ENCODE measurements at regions not wholly inside any gene's neighbourhood (a gene's known extent, or its start where the extent isn't known, plus 50 kb on each side); places are given as distances from the start of the nearest gene placed in this dataset.

- TF ChIP-seq POLR2A (IDR thresholded peaks at IDR 0.05): no peak
- no peak for TF ChIP-seq POLR2AphosphoS5 (IDR thresholded peaks at IDR 0.05)
- TF ChIP-seq CTCF (IDR thresholded peaks at IDR 0.05): no peak
- H3K27ac ChIP-seq: no peak overlapping the region
- H3K36me3 ChIP-seq: no peaks in the 10 kb centered on the region
- no peak overlapping the region for H3K4me3 ChIP-seq
- no peak for DNase-seq (ENCODE audit: low spot score)
- H3K4me1 ChIP-seq (replicated peaks): no peaks in the 10 kb centered on the region
- H3K27me3 ChIP-seq (replicated peaks; ENCODE audit: insufficient read depth): no peaks in the 10 kb centered on the region
- H3K9me3 ChIP-seq: no peaks in the 10 kb centered on the region
- 95% methylated on average over 23 of the region's 25 CpGs for WGBS
- intact Hi-C loops (cut with DNase I): no loop called here
These were observed 74.6 kb upstream of the OTOS start for GRCh38 chr2:240214790-240215675.

- no peak overlapping the region for H3K27ac ChIP-seq
- TF ChIP-seq POLR2A (IDR thresholded peaks at IDR 0.05) (no peak), CTCF (IDR thresholded peaks at IDR 0.05) (no peak)
- no peaks in the 10 kb centered on the region for H3K9me3 ChIP-seq
- no peaks in the 10 kb centered on the region for H3K27me3 ChIP-seq (replicated peaks; ENCODE audit: insufficient read depth)
- no peak for DNase-seq (ENCODE audit: low spot score)
- no peak overlapping the region for H3K4me3 ChIP-seq
- WGBS: 89% methylated on average over 8 of the region's 8 CpGs
- no peaks in the 10 kb centered on the region for H3K36me3 ChIP-seq
- intact Hi-C loops (cut with DNase I): no loop called here
- no peaks in the 10 kb centered on the region for H3K4me1 ChIP-seq (replicated peaks)
These were observed 75.2 kb upstream of the OTOS start for GRCh38 chr2:240215676-240216051.

GRCh38 chr2:240216167-240216566 is 75.7 kb upstream of the OTOS start:
- Histone ChIP-seq H3K4me1 (replicated peaks) (no peaks in the 10 kb centered on the region), H3K27me3 (replicated peaks; ENCODE audit: insufficient read depth) (no peaks in the 10 kb centered on the region), H3K4me3 (no peak overlapping the region), H3K9me3 (no peaks in the 10 kb centered on the region), H3K27ac (no peak overlapping the region), H3K36me3 (no peaks in the 10 kb centered on the region)
- 80% methylated on average over 8 of the region's 8 CpGs for WGBS
- TF ChIP-seq POLR2A (IDR thresholded peaks at IDR 0.05) (no peak), CTCF (IDR thresholded peaks at IDR 0.05) (no peak), POLR2AphosphoS5 (IDR thresholded peaks at IDR 0.05) (no peak)
- no peak for DNase-seq (ENCODE audit: low spot score)
- intact Hi-C loops (cut with DNase I): no loop called here

- 90% methylated on average over 20 of the region's 20 CpGs for WGBS
- no peaks in the 10 kb centered on the region for H3K27me3 ChIP-seq (replicated peaks; ENCODE audit: insufficient read depth)
- TF ChIP-seq POLR2A (IDR thresholded peaks at IDR 0.05) (no peak), CTCF (IDR thresholded peaks at IDR 0.05) (no peak), POLR2AphosphoS5 (IDR thresholded peaks at IDR 0.05) (no peak)
- H3K4me3 ChIP-seq: no peak overlapping the region
- no peak overlapping the region for H3K27ac ChIP-seq
- no peaks in the 10 kb centered on the region for H3K36me3 ChIP-seq
- intact Hi-C loops (cut with DNase I): no loop called here
- H3K4me1 ChIP-seq (replicated peaks): no peaks in the 10 kb centered on the region
- DNase-seq (ENCODE audit: low spot score): no peak
- no peaks in the 10 kb centered on the region for H3K9me3 ChIP-seq
These were observed 77.2 kb upstream of the OTOS start for GRCh38 chr2:240217431-240218301.
